ENCODE measurements at regions not wholly inside any gene's neighbourhood (a gene's known extent, or its start where the extent isn't known, plus 50 kb on each side); places are given as distances from the start of the nearest gene placed in this dataset.

DNA sequence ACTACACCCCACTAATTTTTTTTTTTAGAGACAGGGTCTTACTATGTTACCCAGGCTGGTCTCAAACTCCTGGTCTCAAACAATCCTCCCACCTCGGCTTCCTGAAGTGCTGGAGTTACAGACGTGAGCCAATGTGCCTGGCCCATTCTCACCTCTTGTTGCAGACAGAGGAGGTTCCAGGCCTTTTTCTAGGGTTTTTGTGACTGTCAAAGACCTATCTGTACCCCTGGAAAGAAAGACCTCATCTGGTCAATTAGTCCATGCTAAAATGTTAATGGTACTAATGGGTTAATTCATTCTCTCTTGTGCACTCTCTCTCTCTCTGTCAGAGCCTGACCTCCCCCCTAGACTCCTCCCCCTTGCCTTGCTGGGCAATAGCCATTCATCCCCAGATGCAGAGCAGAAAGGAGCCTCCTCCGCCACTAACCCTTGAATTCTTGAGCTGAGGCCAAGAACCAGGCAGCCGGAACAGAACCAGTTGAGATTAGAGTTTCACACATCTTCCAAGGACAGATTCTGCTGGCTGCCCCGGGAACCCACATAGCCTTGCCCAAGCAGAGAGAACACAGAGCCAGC, 209.7 kb downstream of the SKIDA1 start:
- TF ChIP-seq EZH2 (IDR thresholded peaks at IDR 0.05; ENCODE audit: low read length): no peak
- TF ChIP-seq, protein P1, sequence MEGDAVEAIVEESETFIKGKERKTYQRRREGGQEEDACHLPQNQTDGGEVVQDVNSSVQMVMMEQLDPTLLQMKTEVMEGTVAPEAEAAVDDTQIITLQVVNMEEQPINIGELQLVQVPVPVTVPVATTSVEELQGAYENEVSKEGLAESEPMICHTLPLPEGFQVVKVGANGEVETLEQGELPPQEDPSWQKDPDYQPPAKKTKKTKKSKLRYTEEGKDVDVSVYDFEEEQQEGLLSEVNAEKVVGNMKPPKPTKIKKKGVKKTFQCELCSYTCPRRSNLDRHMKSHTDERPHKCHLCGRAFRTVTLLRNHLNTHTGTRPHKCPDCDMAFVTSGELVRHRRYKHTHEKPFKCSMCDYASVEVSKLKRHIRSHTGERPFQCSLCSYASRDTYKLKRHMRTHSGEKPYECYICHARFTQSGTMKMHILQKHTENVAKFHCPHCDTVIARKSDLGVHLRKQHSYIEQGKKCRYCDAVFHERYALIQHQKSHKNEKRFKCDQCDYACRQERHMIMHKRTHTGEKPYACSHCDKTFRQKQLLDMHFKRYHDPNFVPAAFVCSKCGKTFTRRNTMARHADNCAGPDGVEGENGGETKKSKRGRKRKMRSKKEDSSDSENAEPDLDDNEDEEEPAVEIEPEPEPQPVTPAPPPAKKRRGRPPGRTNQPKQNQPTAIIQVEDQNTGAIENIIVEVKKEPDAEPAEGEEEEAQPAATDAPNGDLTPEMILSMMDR (optimal IDR thresholded peaks at IDR 0.05 in 1 of 3, IDR thresholded peaks at IDR 0.05 in 1 of 3, conservative IDR thresholded peaks at IDR 0.05 in 1 of 3; ENCODE audit: extremely low read depth in 1 of 3, insufficient read depth in 2 of 3, low read length in 3 of 3): no peak
- H3K4me2 ChIP-seq (ENCODE audit: control insufficient read depth, extremely low read depth, insufficient read depth, low read depth, low read length): peak overlapping the region; percentile 22
- H3K79me2 ChIP-seq (ENCODE audit: control insufficient read depth, insufficient read depth, low read length): no peaks in the 10 kb centered on the region
- no peaks in the 10 kb centered on the region for H3K9me1 ChIP-seq (ENCODE audit: control insufficient read depth, extremely low read depth, insufficient read depth, low read length)
- no peaks in the 10 kb centered on the region for H3K27me3 ChIP-seq (ENCODE audit: control insufficient read depth, extremely low read depth, insufficient read depth, low read length)
- peaks cover 27% of the 10 kb centered on the region for H3K4me1 ChIP-seq (ENCODE audit: control insufficient read depth, extremely low read depth, insufficient read depth, low read length)
- H3K9ac ChIP-seq (ENCODE audit: control insufficient read depth, extremely low read depth, insufficient read depth, low read length): peak overlapping the region; percentile 41
- H3K36me3 ChIP-seq (ENCODE audit: control insufficient read depth in 2 of 2, extremely low read depth in 1 of 2, insufficient read depth in 2 of 2, low read length in 2 of 2): no peaks in the 10 kb centered on the region
- H3K4me3 ChIP-seq (ENCODE audit: control insufficient read depth in 2 of 3, extremely low read depth in 1 of 3, insufficient read depth in 2 of 3, low read depth in 1 of 3, low read length in 3 of 3): no peak overlapping the region
- H2AFZ ChIP-seq (ENCODE audit: control insufficient read depth, low read length): peak overlapping the region; percentile 58
- dilution Hi-C loops (cut with MboI; ENCODE audit: extremely low pct_ligation_motif_present, low sequenced_read_pairs): no loop called here
- H4K20me1 ChIP-seq (ENCODE audit: control insufficient read depth, extremely low read depth, insufficient read depth, low read length): no peaks in the 10 kb centered on the region
- H3K9me3 ChIP-seq (ENCODE audit: control insufficient read depth, low read depth, low read length): no peaks in the 10 kb centered on the region
- H3K27ac ChIP-seq (ENCODE audit: control insufficient read depth, insufficient read depth, low read length): peak overlapping the region; percentile 72
- no peak for FAIRE-seq
- DNase-seq (ENCODE audit: low read depth, low spot score): no peak

DNA sequence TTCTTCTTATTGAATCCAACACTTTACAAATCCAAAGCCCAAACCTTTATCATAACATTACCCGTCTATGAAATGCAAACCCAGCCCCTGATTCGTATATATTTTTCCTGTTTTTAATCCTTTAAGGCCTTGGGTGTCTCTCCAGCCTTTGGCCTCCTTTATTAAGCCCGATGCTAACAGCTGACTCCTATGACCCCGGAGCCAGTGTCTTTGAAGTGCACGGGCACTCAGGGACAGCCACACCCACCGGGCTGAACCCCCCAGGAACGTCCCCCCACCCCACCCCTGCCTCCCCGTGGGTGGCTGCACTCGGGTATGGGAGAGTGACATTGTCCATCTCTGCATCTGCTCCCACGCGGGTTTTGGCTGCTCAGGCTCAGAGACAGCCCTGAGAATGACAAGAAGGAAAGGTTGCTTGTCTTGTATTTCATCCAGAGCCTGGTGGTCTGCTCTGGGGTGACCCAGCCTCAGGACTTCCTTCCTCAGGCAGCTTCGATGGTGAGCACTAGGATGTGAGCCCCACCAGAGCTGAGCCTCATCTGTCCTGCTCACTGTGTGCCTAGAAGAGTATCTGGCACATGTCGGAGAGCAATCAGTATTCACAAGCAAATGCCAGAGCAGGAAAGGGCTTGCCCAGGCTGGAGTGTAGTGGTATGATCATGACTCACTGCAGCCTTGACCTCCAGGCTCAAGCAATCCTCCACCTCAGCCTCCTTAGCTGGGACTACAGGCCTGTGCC, 210.4 kb downstream of the SKIDA1 start:
- Histone ChIP-seq H3K9ac (ENCODE audit: control insufficient read depth, extremely low read depth, insufficient read depth, low read length) (peak overlapping the region; percentile 41), H3K79me2 (ENCODE audit: control insufficient read depth, insufficient read depth, low read length) (no peaks in the 10 kb centered on the region), H3K9me3 (ENCODE audit: control insufficient read depth, low read depth, low read length) (no peaks in the 10 kb centered on the region), H3K27me3 (ENCODE audit: control insufficient read depth, extremely low read depth, insufficient read depth, low read length) (no peaks in the 10 kb centered on the region), H3K9me1 (ENCODE audit: control insufficient read depth, extremely low read depth, insufficient read depth, low read length) (no peaks in the 10 kb centered on the region), H3K27ac (ENCODE audit: control insufficient read depth, insufficient read depth, low read length) (peak overlapping the region; percentile 72), H3K4me1 (ENCODE audit: control insufficient read depth, extremely low read depth, insufficient read depth, low read length) (peaks cover 27% of the 10 kb centered on the region), H3K36me3 (ENCODE audit: control insufficient read depth in 2 of 2, extremely low read depth in 1 of 2, insufficient read depth in 2 of 2, low read length in 2 of 2) (no peaks in the 10 kb centered on the region), H2AFZ (ENCODE audit: control insufficient read depth, low read length) (no peak overlapping the region), H4K20me1 (ENCODE audit: control insufficient read depth, extremely low read depth, insufficient read depth, low read length) (no peaks in the 10 kb centered on the region), H3K4me3 (ENCODE audit: control insufficient read depth in 2 of 3, extremely low read depth in 1 of 3, insufficient read depth in 2 of 3, low read depth in 1 of 3, low read length in 3 of 3) (no peak overlapping the region), H3K4me2 (ENCODE audit: control insufficient read depth, extremely low read depth, insufficient read depth, low read depth, low read length) (peak overlapping the region; percentile 22)
- FAIRE-seq (peak; percentile 98), DNase-seq (ENCODE audit: low read depth, low spot score) (peak; percentile 82)
- dilution Hi-C loops (cut with MboI; ENCODE audit: extremely low pct_ligation_motif_present, low sequenced_read_pairs): no loop called here
- TF ChIP-seq, protein P1 (optimal IDR thresholded peaks at IDR 0.05 in 1 of 3, IDR thresholded peaks at IDR 0.05 in 1 of 3, conservative IDR thresholded peaks at IDR 0.05 in 1 of 3; ENCODE audit: extremely low read depth in 1 of 3, insufficient read depth in 2 of 3, low read length in 3 of 3): no peak
- no peak for TF ChIP-seq EZH2 (IDR thresholded peaks at IDR 0.05; ENCODE audit: low read length)

Measured in keratinocyte (primary cell).